PC-3 (cell line): ENCODE measurements at regions not wholly inside any gene's neighbourhood (a gene's known extent, or its start where the extent isn't known, plus 50 kb on each side); places are given as distances from the start of the nearest gene placed in this dataset.

Experiments
- CTCF ChIP-seq: fragments of 300-600 bp; sonication (generic); conservative IDR thresholded peaks from 2 replicates; pipeline ENCODE4 v1.5.1; 2017; ENCODE audit warnings: antibody characterized with exemption, low read depth, mild to moderate bottlenecking, low read length
- EZH2 ChIP-seq: fragments of 300-600 bp; sonication (generic); IDR thresholded peaks from one replicate; pipeline ENCODE4 v1.6.1; 2017; ENCODE audit warnings: antibody characterized with exemption, mild to moderate bottlenecking, low read length; ENCODE audit not compliant: unreplicated experiment

GRCh38 chr20:48094196-48094749 is 309.0 kb upstream of the SULF2 start:
- TF ChIP-seq CTCF (no peak), EZH2 (no peak)
